ENCODE measurements at regions not wholly inside any gene's neighbourhood (a gene's known extent, or its start where the extent isn't known, plus 50 kb on each side); places are given as distances from the start of the nearest gene placed in this dataset.

DNA sequence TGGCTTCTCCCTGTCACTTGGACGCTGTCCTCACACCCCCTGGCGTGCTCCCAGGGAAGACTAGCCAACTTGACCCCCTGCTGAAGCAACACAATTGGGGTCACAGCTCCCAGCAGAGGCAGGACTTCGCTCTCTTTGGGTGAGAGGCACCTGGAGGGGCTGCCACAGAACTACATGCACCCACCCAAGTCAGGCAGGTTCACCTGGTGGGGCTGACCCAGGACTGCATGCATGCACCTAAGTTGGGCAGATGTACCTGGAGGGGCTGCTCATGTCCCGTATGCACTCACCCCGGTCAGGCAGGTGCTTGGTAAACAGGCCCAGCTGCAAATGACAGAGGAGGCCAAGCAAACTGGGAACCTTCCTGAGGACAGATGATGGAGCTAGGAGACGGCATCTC is 154.3 kb upstream of the RPS6KA2 start:
- Histone ChIP-seq H3K9me3 (no peaks in the 10 kb centered on the region), H3K4me3 (no peak overlapping the region), H3K4me1 (no peaks in the 10 kb centered on the region), H3K27me3 (peaks cover 0 to 7% (median 0%) of the 10 kb centered on the region in 9 donors), H3K36me3 (no peaks in the 10 kb centered on the region), H3K27ac (no peak overlapping the region)
- DNase-seq (no peak), ATAC-seq (no peak)
- intact Hi-C loops (cut with DNase I): loop anchor here in 3 of 10 donors (5.0 to 10.0 kb wide), 2 partner anchors 171 to 173 kb away; partner anchors contain the start of gene RNASET2 (in 1 of the 3)
- 83 to 94% (median 91%) methylated on average over 6 of the region's 6 CpGs for WGBS, 4 donors
- TF ChIP-seq POLR2A (IDR thresholded peaks at IDR 0.05): no peak
- TF ChIP-seq, protein P1, sequence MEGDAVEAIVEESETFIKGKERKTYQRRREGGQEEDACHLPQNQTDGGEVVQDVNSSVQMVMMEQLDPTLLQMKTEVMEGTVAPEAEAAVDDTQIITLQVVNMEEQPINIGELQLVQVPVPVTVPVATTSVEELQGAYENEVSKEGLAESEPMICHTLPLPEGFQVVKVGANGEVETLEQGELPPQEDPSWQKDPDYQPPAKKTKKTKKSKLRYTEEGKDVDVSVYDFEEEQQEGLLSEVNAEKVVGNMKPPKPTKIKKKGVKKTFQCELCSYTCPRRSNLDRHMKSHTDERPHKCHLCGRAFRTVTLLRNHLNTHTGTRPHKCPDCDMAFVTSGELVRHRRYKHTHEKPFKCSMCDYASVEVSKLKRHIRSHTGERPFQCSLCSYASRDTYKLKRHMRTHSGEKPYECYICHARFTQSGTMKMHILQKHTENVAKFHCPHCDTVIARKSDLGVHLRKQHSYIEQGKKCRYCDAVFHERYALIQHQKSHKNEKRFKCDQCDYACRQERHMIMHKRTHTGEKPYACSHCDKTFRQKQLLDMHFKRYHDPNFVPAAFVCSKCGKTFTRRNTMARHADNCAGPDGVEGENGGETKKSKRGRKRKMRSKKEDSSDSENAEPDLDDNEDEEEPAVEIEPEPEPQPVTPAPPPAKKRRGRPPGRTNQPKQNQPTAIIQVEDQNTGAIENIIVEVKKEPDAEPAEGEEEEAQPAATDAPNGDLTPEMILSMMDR (IDR thresholded peaks at IDR 0.05): no peak

DNA sequence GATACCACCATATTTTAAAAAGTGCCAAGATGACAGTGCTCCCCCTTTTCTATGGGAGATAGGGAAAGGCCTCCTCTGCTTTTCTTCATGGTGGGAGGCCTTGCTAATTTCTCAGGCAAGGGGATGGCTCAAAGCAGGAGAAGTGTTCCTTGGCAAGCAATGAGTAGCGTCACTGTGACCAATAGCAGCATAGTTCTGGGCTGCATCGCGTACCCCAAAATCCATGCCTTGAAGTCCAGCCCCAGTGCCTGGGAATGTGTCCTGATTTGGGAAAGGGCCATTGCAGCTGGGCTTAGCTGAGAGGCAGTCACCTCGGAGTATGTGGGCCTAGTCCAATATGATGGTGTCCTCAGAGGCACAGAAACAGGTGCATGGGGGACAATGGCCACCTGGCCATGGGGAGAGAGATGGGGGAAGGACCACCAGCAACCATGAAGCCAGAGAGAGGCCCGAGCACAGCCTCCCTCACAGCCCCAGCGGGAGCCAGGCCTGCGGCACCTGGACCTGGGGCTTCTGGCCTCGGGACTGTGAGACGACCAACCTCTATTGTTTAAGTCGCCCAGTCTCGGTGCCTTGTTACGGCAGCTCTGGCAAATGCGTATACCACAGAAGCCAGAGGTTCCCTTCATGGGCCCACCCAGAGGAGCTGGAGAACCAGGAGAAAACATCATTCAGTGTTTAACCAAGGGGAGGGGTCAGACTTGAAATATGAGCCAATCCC is 153.1 kb upstream of the RPS6KA2 start:
- intact Hi-C loops (cut with DNase I): loop anchor here in 7 of 10 donors (5.0 to 10.0 kb wide), 7 partner anchors 172 to 515 kb away; partner anchors contain the start of genes CEP43 (in 1 of the 7), RNASET2 (in 1 of the 7) and UNC93A (in 1 of the 7)
- ATAC-seq: no peak

DNA sequence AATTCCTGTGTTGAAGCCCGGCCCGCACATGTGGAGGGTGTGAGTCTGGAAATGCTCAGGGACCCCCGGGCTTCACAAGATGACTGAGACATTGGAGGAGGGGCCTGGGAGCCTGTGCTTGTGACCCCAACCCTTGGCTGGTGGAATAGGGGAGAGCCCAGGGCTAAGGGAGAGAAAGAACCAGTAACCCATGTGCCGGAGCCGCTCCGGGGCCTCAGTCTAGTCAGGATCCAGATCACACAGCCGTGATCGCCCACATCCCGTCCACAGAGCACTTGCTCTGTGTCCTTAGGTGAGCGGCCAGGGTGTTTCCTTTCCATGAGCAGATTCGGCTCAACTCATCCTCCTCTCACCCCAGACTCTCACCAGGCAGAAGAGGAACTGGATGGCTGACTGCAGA is 152.3 kb upstream of the RPS6KA2 start:
- H3K27me3 ChIP-seq: peaks cover 0 to 12% (median 0%) of the 10 kb centered on the region in 9 donors
- no peak for TF ChIP-seq POLR2A (IDR thresholded peaks at IDR 0.05)
- TF ChIP-seq, protein P1 (IDR thresholded peaks at IDR 0.05): no peak
- intact Hi-C loops (cut with DNase I): loop anchor here in 6 of 10 donors (5.0 to 10.0 kb wide), 5 partner anchors 205 to 515 kb away; partner anchors contain the start of genes CEP43 (in 1 of the 6) and UNC93A (in 1 of the 6)
- ATAC-seq (no peak), DNase-seq (no peak)
- H3K36me3 ChIP-seq: no peaks in the 10 kb centered on the region
- H3K9me3 ChIP-seq: no peaks in the 10 kb centered on the region
- no peaks in the 10 kb centered on the region for H3K4me1 ChIP-seq
- no peak overlapping the region for H3K4me3 ChIP-seq
- H3K27ac ChIP-seq: no peak overlapping the region
- 88 to 93% (median 91%) methylated on average over 10 to 11 of the region's 11 CpGs for WGBS, 4 donors

More for the DNA sequence above, 153.1 kb upstream of the RPS6KA2 start:
- no peak overlapping the region for H3K27ac ChIP-seq
- no peaks in the 10 kb centered on the region for H3K4me1 ChIP-seq
- H3K9me3 ChIP-seq: no peaks in the 10 kb centered on the region
- peaks cover 0 to 8% (median 0%) of the 10 kb centered on the region in 9 donors for H3K27me3 ChIP-seq
- no peak overlapping the region for H3K4me3 ChIP-seq
- no peaks in the 10 kb centered on the region for H3K36me3 ChIP-seq
- 95 to 97% (median 96%) methylated on average over 10 to 13 of the region's 13 CpGs for WGBS, 4 donors
- TF ChIP-seq POLR2A (IDR thresholded peaks at IDR 0.05): no peak
- TF ChIP-seq, protein P1 (IDR thresholded peaks at IDR 0.05): no peak
- DNase-seq: no peak

DNA sequence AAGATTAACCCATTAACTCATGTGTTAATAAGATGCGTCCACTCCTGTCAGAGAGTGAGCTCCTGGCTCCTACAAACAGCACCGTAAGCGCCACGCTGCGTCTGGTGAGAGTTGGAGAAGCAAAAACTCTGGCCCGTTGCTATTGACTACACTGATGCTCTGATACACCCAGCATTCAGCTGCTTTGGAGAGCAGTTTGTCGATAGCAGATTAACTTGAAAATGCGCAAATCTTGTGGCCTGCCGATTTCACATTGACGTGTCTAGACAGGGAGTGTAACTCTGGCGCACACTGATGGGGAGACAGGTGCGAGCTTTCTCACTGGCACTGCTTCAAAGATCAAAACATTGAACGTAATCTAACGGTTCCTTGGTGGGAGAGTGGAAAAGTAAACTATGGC is 151.7 kb upstream of the RPS6KA2 start:
- H3K4me1 ChIP-seq: no peaks in the 10 kb centered on the region
- WGBS, 4 donors: 90 to 94% (median 92%) methylated on average over 14 of the region's 14 CpGs
- intact Hi-C loops (cut with DNase I): loop anchor here in 6 of 10 donors (5.0 to 10.0 kb wide), 5 partner anchors 206 to 516 kb away; partner anchors contain the start of genes CEP43 (in 1 of the 6) and UNC93A (in 1 of the 6)
- no peaks in the 10 kb centered on the region for H3K36me3 ChIP-seq
- ATAC-seq (no peak), DNase-seq (no peak)
- H3K27me3 ChIP-seq: peaks cover 0 to 14% (median 0%) of the 10 kb centered on the region in 9 donors
- no peak overlapping the region for H3K4me3 ChIP-seq
- no peak overlapping the region for H3K27ac ChIP-seq
- H3K9me3 ChIP-seq: no peaks in the 10 kb centered on the region
- no peak for TF ChIP-seq POLR2A (IDR thresholded peaks at IDR 0.05)
- TF ChIP-seq, protein P1 (IDR thresholded peaks at IDR 0.05): no peak
